A549 (cell line): ENCODE measurements at regions not wholly inside any gene's neighbourhood (a gene's known extent, or its start where the extent isn't known, plus 50 kb on each side); places are given as distances from the start of the nearest gene placed in this dataset.

Experiments
- ATAC-seq, 2 experiments: fragments of 200-7000 bp in 1 of 2; fragments of >200 bp in 1 of 2; cut with Nextera tagmentation in 1 of 2; cut with Tn5 transposase in 1 of 2; 3 replicates each; pipeline versions ENCODE4 v1.8.0 to v1.9.1; 2018 to 2020; ENCODE audit warnings: mild to moderate bottlenecking in 1 of 2, moderate library complexity in 1 of 2
- CTCF ChIA-PET: fragments of 300-600 bp; sonication (Branson Sonifier 250); formaldehyde crosslinking; extraction: SDS; loops from one replicate; lab custom pipeline; 2021; ENCODE audit warnings: antibody characterized with exemption, inconsistent platforms; lab: Yijun Ruan, JAX
- POLR2A ChIA-PET: fragments of 350-600 bp; formaldehyde crosslinking; extraction: SDS; loops from one replicate; lab custom pipeline; 2021; ENCODE audit warnings: antibody characterized with exemption, inconsistent platforms; lab: Yijun Ruan, JAX
- DNase-seq, 2 experiments: peaks; one replicate each; pipeline versions ENCODE4 v3.0.0 to v3.0.0-alpha.2; 2011 to 2016; ENCODE audit warnings: low read depth in 1 of 2, low spot score in 1 of 2
- FAIRE-seq: peaks from 2 replicates; lab custom pipeline; 2011; peaks lifted over from hg19 to GRCh38; lab: Jason Lieb, UNC
- H3K27ac ChIP-seq, 2 experiments: fragments of >200 bp; sonication (Bioruptor Twin); formaldehyde crosslinking; 3 replicates each; pipeline ENCODE4 v1.5.1; 2016 to 2017
- H3K4me1 ChIP-seq: fragments of >200 bp; sonication (Bioruptor Twin); formaldehyde crosslinking; 3 replicates; pipeline ENCODE4 v1.6.1; 2016
- H3K4me2 ChIP-seq: fragments of >200 bp; sonication (Bioruptor Twin); formaldehyde crosslinking; 3 replicates; pipeline ENCODE4 v1.6.1; 2016
- H3K4me3 ChIP-seq: fragments of >200 bp; sonication (Bioruptor Twin); formaldehyde crosslinking; 3 replicates; pipeline ENCODE4 v1.5.1; 2016
- H3K9me3 ChIP-seq: fragments of >200 bp; sonication (Bioruptor Twin); formaldehyde crosslinking; 3 replicates; pipeline ENCODE4 v1.6.1; 2016
- CBX2 ChIP-seq: fragments of 200-600 bp; sonication (generic); IDR thresholded peaks from 2 replicates; pipeline ENCODE4 v1.6.1; 2016; ENCODE audit warnings: low read depth, mild to moderate bottlenecking, borderline replicate concordance
- EHMT2 ChIP-seq: fragments of 200-600 bp; sonication (generic); IDR thresholded peaks from 2 replicates; pipeline ENCODE4 v1.6.1; 2016; ENCODE audit warnings: antibody characterized with exemption, low read depth, mild to moderate bottlenecking, moderate library complexity
- ESRRA ChIP-seq: fragments of 150-350 bp; IDR thresholded peaks from 2 replicates; pipeline ENCODE4 v1.6.1; 2014; ENCODE audit warnings: mild to moderate bottlenecking, low read length, borderline replicate concordance
- FOXS1 ChIP-seq: fragments of 250-450 bp; sonication (Bioruptor Pico); IDR thresholded peaks from 2 replicates; pipeline ENCODE4 v1.5.0; 2020; ENCODE audit warnings: mild to moderate bottlenecking, moderate library complexity
- GATA3 ChIP-seq: IDR thresholded peaks from 2 replicates; pipeline ENCODE4 v1.6.1; 2012; ENCODE audit warnings: borderline replicate concordance
- HEYL ChIP-seq: fragments of 250-450 bp; sonication (Bioruptor Pico); IDR thresholded peaks from 2 replicates; pipeline ENCODE4 v1.8.0; 2021; ENCODE audit warnings: mild to moderate bottlenecking, moderate library complexity
- HOXB13 ChIP-seq: fragments of 250-450 bp; sonication (Bioruptor Pico); IDR thresholded peaks from 2 replicates; pipeline ENCODE4 v1.5.0; 2020; ENCODE audit warnings: low read depth, mild to moderate bottlenecking, moderate library complexity
- KDM5A ChIP-seq: fragments of 200-600 bp; sonication (generic); IDR thresholded peaks from 2 replicates; pipeline ENCODE4 v1.6.1; 2016; ENCODE audit warnings: antibody characterized with exemption, mild to moderate bottlenecking
- MAFK ChIP-seq: fragments of 450-650 bp; IDR thresholded peaks from 2 replicates; pipeline ENCODE4 v1.6.1; 2014; ENCODE audit not compliant: partially characterized antibody
- MAX ChIP-seq: IDR thresholded peaks from 2 replicates; pipeline ENCODE4 v1.6.1; 2012
- RAD21 ChIP-seq, 2 experiments: fragments of >200 bp in 1 of 2; sonication (Bioruptor Twin) in 1 of 2; formaldehyde crosslinking in 1 of 2; IDR thresholded peaks in 1 of 2; conservative IDR thresholded peaks in 1 of 2; 2 replicates in 1 of 2; 3 replicates in 1 of 2; pipeline ENCODE4 v1.6.1; 2012 to 2018; ENCODE audit warnings: inconsistent platforms in 1 of 2
- RFX5 ChIP-seq: fragments of 450-650 bp; IDR thresholded peaks from 2 replicates; pipeline ENCODE4 v1.7.1; 2014; ENCODE audit warnings: antibody characterized with exemption, mild to moderate bottlenecking, moderate library complexity
- RNF2 ChIP-seq: fragments of 200-600 bp; sonication (generic); IDR thresholded peaks from 2 replicates; pipeline ENCODE4 v1.6.1; 2016; ENCODE audit warnings: low read depth, mild to moderate bottlenecking, antibody characterized with exemption, moderate library complexity, borderline replicate concordance
- TFCP2L1 ChIP-seq: fragments of 250-450 bp; sonication (Bioruptor Pico); IDR thresholded peaks from 2 replicates; pipeline ENCODE4 v1.5.0; 2021; ENCODE audit warnings: mild to moderate bottlenecking
- ZC3H11A ChIP-seq: fragments of 450-650 bp; IDR thresholded peaks from 2 replicates; pipeline ENCODE4 v1.6.1; 2014; ENCODE audit warnings: antibody characterized with exemption, mild to moderate bottlenecking
- ZNF302 ChIP-seq: fragments of 250-450 bp; sonication (Bioruptor Pico); IDR thresholded peaks from 2 replicates; pipeline ENCODE4 v1.9.0; 2021; ENCODE audit warnings: inconsistent platforms, mild to moderate bottlenecking, moderate library complexity
- ZSCAN20 ChIP-seq: fragments of 250-450 bp; sonication (Bioruptor Pico); IDR thresholded peaks from 2 replicates; pipeline ENCODE4 v1.8.0; 2022; ENCODE audit warnings: mild to moderate bottlenecking, moderate library complexity
- WGBS: methylation state at CpG from one replicate; pipeline ENCODE4 v1.1.6; 2017; ENCODE audit errors: missing lambda C conversion rate; 5-methylcytosine and 5-hydroxymethylcytosine counted together
- TF ChIP-seq, protein P1 (sequence below): fragments of 200-600 bp; sonication (generic); IDR thresholded peaks from 2 replicates; pipeline ENCODE4 v1.6.1; 2016; ENCODE audit warnings: antibody characterized with exemption, mild to moderate bottlenecking, moderate library complexity
- TF ChIP-seq, protein P2 (sequence below): fragments of >200 bp; sonication (Bioruptor Twin); formaldehyde crosslinking; IDR thresholded peaks from 3 replicates; pipeline ENCODE4 v1.6.1; 2016
- TF ChIP-seq, protein P3 (sequence below): fragments of 450-650 bp; IDR thresholded peaks from 2 replicates; pipeline ENCODE4 v1.6.1; 2014; ENCODE audit warnings: antibody characterized with exemption

DNA sequence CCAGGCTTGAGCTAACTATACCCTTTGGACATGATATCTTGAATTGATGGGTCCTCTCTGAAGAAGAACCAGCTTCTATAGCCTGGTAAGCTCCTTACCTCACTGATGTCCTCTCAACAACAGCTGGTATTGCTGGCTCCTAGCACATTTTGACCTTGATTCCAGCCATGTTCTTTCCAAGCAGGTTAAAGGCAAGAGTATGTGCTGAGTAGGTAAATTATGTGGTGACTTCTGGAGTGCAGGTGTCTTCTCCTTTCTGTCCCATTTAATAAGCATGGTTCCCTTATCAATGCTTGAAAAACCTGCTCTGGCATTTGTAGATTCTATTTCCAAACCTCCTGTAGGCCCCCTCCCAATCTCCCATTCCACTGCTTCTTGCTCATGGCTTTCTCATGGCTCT, 300.1 kb downstream of the UTP18 start:
- POLR2A ChIA-PET, result no interaction called here

DNA sequence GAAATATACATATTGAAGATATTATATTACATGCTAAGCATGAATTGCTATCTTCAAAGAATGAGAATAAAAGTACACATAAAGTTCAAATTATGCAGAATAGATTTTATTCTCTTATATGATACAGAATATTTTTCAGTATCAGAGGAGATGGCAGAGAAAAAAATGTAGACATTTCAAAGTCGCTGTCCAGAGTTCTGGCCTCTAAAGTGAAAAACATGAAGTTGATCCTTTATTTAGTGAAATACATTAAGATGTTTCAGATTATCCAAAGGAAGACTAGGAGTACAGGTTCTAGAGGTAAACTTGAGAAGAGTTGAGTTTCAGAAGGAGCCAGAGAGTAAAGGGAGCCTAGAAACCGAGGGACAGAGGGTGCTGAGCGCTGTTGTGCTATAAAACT, 303.6 kb downstream of the UTP18 start:
- FAIRE-seq (no peak), DNase-seq (no peak), ATAC-seq (no peak)
- no peak for TF ChIP-seq MAFK
- TF ChIP-seq, protein P1, sequence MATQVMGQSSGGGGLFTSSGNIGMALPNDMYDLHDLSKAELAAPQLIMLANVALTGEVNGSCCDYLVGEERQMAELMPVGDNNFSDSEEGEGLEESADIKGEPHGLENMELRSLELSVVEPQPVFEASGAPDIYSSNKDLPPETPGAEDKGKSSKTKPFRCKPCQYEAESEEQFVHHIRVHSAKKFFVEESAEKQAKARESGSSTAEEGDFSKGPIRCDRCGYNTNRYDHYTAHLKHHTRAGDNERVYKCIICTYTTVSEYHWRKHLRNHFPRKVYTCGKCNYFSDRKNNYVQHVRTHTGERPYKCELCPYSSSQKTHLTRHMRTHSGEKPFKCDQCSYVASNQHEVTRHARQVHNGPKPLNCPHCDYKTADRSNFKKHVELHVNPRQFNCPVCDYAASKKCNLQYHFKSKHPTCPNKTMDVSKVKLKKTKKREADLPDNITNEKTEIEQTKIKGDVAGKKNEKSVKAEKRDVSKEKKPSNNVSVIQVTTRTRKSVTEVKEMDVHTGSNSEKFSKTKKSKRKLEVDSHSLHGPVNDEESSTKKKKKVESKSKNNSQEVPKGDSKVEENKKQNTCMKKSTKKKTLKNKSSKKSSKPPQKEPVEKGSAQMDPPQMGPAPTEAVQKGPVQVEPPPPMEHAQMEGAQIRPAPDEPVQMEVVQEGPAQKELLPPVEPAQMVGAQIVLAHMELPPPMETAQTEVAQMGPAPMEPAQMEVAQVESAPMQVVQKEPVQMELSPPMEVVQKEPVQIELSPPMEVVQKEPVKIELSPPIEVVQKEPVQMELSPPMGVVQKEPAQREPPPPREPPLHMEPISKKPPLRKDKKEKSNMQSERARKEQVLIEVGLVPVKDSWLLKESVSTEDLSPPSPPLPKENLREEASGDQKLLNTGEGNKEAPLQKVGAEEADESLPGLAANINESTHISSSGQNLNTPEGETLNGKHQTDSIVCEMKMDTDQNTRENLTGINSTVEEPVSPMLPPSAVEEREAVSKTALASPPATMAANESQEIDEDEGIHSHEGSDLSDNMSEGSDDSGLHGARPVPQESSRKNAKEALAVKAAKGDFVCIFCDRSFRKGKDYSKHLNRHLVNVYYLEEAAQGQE, result peak; percentile 78
- Histone ChIP-seq H3K4me1 (no peaks in the 10 kb centered on the region), H3K4me2 (no peak overlapping the region), H3K27ac (no peak overlapping the region), H3K9me3 (no peaks in the 10 kb centered on the region), H3K4me3 (no peak overlapping the region)
- CTCF ChIA-PET, result interaction anchor here (0.9 to 1.8 kb wide), 2 partner anchors 17 to 28 kb away, joined by 3 to 7 read pairs; no protein-coding TSS in a partner anchor
- POLR2A ChIA-PET, result no interaction called here
- 2% methylated on average over 3 of the region's 3 CpGs for WGBS

More for the DNA sequence above, 300.1 kb downstream of the UTP18 start:
- no peaks in the 10 kb centered on the region for H3K4me1 ChIP-seq
- no peak overlapping the region for H3K27ac ChIP-seq
- FAIRE-seq, result no peak
- no peak for ATAC-seq
- H3K4me2 ChIP-seq, result no peak overlapping the region
- no peak for TF ChIP-seq RFX5
- TF ChIP-seq KDM5A, result no peak
- TF ChIP-seq MAFK, result peak; percentile 48
- no peak for TF ChIP-seq ESRRA
- TF ChIP-seq EHMT2, result no peak
- TF ChIP-seq ZC3H11A, result no peak
- no peak for TF ChIP-seq FOXS1 (CRISPR knock-in tag)
- H3K9me3 ChIP-seq, result no peaks in the 10 kb centered on the region
- H3K4me3 ChIP-seq, result no peak overlapping the region
- no peak for DNase-seq
- CTCF ChIA-PET, result interaction anchor here (0.9 kb wide), 1 partner anchor 261 kb away, joined by 3 read pairs; no protein-coding TSS in a partner anchor

- Histone ChIP-seq H3K4me2 (no peak overlapping the region), H3K27ac (no peak overlapping the region), H3K4me1 (no peaks in the 10 kb centered on the region), H3K9me3 (no peaks in the 10 kb centered on the region), H3K4me3 (no peak overlapping the region)
- POLR2A ChIA-PET, result no interaction called here
- FAIRE-seq (no peak), DNase-seq (no peak), ATAC-seq (no peak)
- TF ChIP-seq HOXB13, result no peak
- TF ChIP-seq, protein P2, sequence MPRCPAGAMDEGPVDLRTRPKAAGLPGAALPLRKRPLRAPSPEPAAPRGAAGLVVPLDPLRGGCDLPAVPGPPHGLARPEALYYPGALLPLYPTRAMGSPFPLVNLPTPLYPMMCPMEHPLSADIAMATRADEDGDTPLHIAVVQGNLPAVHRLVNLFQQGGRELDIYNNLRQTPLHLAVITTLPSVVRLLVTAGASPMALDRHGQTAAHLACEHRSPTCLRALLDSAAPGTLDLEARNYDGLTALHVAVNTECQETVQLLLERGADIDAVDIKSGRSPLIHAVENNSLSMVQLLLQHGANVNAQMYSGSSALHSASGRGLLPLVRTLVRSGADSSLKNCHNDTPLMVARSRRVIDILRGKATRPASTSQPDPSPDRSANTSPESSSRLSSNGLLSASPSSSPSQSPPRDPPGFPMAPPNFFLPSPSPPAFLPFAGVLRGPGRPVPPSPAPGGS, result no peak
- TF ChIP-seq, protein P3, sequence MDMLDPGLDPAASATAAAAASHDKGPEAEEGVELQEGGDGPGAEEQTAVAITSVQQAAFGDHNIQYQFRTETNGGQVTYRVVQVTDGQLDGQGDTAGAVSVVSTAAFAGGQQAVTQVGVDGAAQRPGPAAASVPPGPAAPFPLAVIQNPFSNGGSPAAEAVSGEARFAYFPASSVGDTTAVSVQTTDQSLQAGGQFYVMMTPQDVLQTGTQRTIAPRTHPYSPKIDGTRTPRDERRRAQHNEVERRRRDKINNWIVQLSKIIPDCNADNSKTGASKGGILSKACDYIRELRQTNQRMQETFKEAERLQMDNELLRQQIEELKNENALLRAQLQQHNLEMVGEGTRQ, result no peak
- no peak for TF ChIP-seq GATA3
- TF ChIP-seq MAX, result no peak
- no peak for TF ChIP-seq RAD21 (conservative IDR thresholded peaks at IDR 0.05 in 1 of 2, IDR thresholded peaks at IDR 0.05 in 1 of 2)
- TF ChIP-seq ZNF302, result no peak
- no peak for TF ChIP-seq CBX2
- no peak for TF ChIP-seq HEYL
- no peak for TF ChIP-seq RNF2
- no peak for TF ChIP-seq ZSCAN20 (CRISPR knock-in tag)
- TF ChIP-seq TFCP2L1, result no peak
- CTCF ChIA-PET, result interaction anchor here (1.2 to 1.6 kb wide), 2 partner anchors 13 to 200 kb away, joined by 3 to 5 read pairs; no protein-coding TSS in a partner anchor
Measured at GRCh38 chr17:51572115-51572514, 311.8 kb downstream of the UTP18 start.
